GM12878 (cell line): ENCODE measurements at regions not wholly inside any gene's neighbourhood (a gene's known extent, or its start where the extent isn't known, plus 50 kb on each side); places are given as distances from the start of the nearest gene placed in this dataset.

ENCODE experiments used
- EP300 ChIP-seq, 2 experiments: fragments of 150-350 bp in 1 of 2; IDR thresholded peaks; 2 replicates each; pipeline ENCODE4 v1.6.1; 2011 to 2012; ENCODE audit warnings: low read depth in 2 of 2, low read length in 2 of 2, borderline replicate concordance in 1 of 2, improper control_type of control experiment in 1 of 2, inconsistent platforms in 1 of 2; ENCODE audit not compliant: control insufficient read depth in 1 of 2
- EZH2 ChIP-seq: IDR thresholded peaks from 2 replicates; pipeline ENCODE4 v1.6.1; 2012; ENCODE audit warnings: low read depth, mild to moderate bottlenecking, control low read depth, inconsistent platforms, low read length, borderline replicate concordance; ENCODE audit not compliant: control insufficient read depth
- HSF1 ChIP-seq: fragments of 150-350 bp; IDR thresholded peaks from 2 replicates; pipeline ENCODE4 v1.6.1; 2014; ENCODE audit warnings: mild to moderate bottlenecking, low read depth, low read length
- TCF3 ChIP-seq: IDR thresholded peaks from 2 replicates; pipeline ENCODE4 v1.6.1; 2012; ENCODE audit warnings: low read depth, mild to moderate bottlenecking, low read length, borderline replicate concordance; ENCODE audit not compliant: insufficient read depth
- YBX1 ChIP-seq: fragments of 450-650 bp; IDR thresholded peaks from 2 replicates; pipeline ENCODE4 v1.6.1; 2016; ENCODE audit warnings: antibody characterized with exemption
- TF ChIP-seq, protein P1 (sequence below), 3 experiments: IDR thresholded peaks in 2 of 3; conservative IDR thresholded peaks in 1 of 3; 2 replicates each; pipeline ENCODE4 v1.5.1; 2011; ENCODE audit warnings: low read depth in 3 of 3, low read length in 3 of 3, mild to moderate bottlenecking in 3 of 3, control low read depth in 2 of 3, moderate library complexity in 2 of 3, inconsistent platforms in 1 of 3, mixed read lengths in 1 of 3; ENCODE audit not compliant: control insufficient read depth in 2 of 3, insufficient read depth in 1 of 3; ENCODE audit errors: extremely low read depth in 1 of 3
- TF ChIP-seq, protein P2 (sequence below): fragments of 450-650 bp; IDR thresholded peaks from 2 replicates; pipeline ENCODE4 v1.6.1; 2016; ENCODE audit warnings: mild to moderate bottlenecking

DNA sequence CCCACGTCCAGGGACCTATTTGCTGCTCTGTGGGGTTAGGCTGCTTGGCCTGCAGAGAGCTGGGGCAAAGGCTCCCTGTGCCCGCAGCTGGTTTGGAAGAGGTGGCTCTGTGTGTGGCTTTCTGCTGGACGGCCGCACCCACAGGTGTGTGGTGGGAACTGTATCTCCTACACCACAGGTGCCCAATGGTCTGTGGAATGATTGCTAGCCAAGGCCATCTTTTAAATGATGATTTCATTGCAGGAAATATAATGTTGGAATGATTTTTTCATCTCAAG, 178.4 kb downstream of the DLL1 start:
- TF ChIP-seq, protein P1, sequence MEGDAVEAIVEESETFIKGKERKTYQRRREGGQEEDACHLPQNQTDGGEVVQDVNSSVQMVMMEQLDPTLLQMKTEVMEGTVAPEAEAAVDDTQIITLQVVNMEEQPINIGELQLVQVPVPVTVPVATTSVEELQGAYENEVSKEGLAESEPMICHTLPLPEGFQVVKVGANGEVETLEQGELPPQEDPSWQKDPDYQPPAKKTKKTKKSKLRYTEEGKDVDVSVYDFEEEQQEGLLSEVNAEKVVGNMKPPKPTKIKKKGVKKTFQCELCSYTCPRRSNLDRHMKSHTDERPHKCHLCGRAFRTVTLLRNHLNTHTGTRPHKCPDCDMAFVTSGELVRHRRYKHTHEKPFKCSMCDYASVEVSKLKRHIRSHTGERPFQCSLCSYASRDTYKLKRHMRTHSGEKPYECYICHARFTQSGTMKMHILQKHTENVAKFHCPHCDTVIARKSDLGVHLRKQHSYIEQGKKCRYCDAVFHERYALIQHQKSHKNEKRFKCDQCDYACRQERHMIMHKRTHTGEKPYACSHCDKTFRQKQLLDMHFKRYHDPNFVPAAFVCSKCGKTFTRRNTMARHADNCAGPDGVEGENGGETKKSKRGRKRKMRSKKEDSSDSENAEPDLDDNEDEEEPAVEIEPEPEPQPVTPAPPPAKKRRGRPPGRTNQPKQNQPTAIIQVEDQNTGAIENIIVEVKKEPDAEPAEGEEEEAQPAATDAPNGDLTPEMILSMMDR (IDR thresholded peaks at IDR 0.05 in 2 of 3, conservative IDR thresholded peaks at IDR 0.05 in 1 of 3; ENCODE audit: control insufficient read depth in 2 of 3, extremely low read depth in 1 of 3, insufficient read depth in 1 of 3, low read depth in 3 of 3, low read length in 3 of 3), result no peak
- TF ChIP-seq EP300 (IDR thresholded peaks at IDR 0.05; ENCODE audit: borderline replicate concordance in 1 of 2, control insufficient read depth in 1 of 2, low read depth in 2 of 2, low read length in 2 of 2) (no peak), EZH2 (no peak), TCF3 (no peak), YBX1 (no peak), HSF1 (no peak)
- TF ChIP-seq, protein P2, sequence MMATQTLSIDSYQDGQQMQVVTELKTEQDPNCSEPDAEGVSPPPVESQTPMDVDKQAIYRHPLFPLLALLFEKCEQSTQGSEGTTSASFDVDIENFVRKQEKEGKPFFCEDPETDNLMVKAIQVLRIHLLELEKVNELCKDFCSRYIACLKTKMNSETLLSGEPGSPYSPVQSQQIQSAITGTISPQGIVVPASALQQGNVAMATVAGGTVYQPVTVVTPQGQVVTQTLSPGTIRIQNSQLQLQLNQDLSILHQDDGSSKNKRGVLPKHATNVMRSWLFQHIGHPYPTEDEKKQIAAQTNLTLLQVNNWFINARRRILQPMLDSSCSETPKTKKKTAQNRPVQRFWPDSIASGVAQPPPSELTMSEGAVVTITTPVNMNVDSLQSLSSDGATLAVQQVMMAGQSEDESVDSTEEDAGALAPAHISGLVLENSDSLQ, result no peak
